Stimulated activated naive B cell treated with anti-CD40 and anti-IgM and Interleukin-4, amounts not matched to agents 10 μg/mL and 1 μg/mL and 100 μg/mL, for 72 hours (primary cell): ENCODE measurements at regions not wholly inside any gene's neighbourhood (a gene's known extent, or its start where the extent isn't known, plus 50 kb on each side); places are given as distances from the start of the nearest gene placed in this dataset.
A peak's percentile ranks its signal among the peaks of the same experiment; 100 is the strongest.
"Not testable (repeated sequence)": the region's sequence is repeated elsewhere in the genome, so short reads cannot be mapped to it uniquely, and the experiment has no call there.

Experiments used
- ATAC-seq, 2 donors: fragments of 150-1000 bp; cut with Tn5 transposase; replicated peaks; 2 replicates each; pipeline ENCODE4 v1.10.0; 2021; ENCODE audit warnings: moderate library complexity in 1 of 2
- DNase-seq: peaks from one replicate; pipeline ENCODE4 v3.0.0; 2021
- H3K27ac Mint-ChIP-seq: one replicate; pipeline ENCODE4 v1.8.0; 2022; ENCODE audit warnings: mild to moderate bottlenecking, mixed read lengths
- H3K27me3 Mint-ChIP-seq, 2 donors: one replicate each; pipeline ENCODE4 v1.8.0; 2022; ENCODE audit warnings: mixed read lengths in 2 of 2
- H3K36me3 Mint-ChIP-seq, 2 donors: one replicate each; pipeline ENCODE4 v1.8.0; 2022; ENCODE audit warnings: mixed read lengths in 2 of 2, mild to moderate bottlenecking in 1 of 2
- H3K4me1 Mint-ChIP-seq, 2 donors: one replicate each; pipeline ENCODE4 v1.8.0; 2022; ENCODE audit warnings: mixed read lengths in 2 of 2, mild to moderate bottlenecking in 1 of 2
- H3K4me3 Mint-ChIP-seq, 2 donors: one replicate each; pipeline ENCODE4 v1.8.0; 2022; ENCODE audit warnings: mild to moderate bottlenecking in 2 of 2, mixed read lengths in 2 of 2, moderate library complexity in 1 of 2
- H3K9me3 Mint-ChIP-seq, 2 donors: one replicate each; pipeline ENCODE4 v1.8.0; 2022; ENCODE audit warnings: mixed read lengths in 2 of 2, mild to moderate bottlenecking in 1 of 2

DNA sequence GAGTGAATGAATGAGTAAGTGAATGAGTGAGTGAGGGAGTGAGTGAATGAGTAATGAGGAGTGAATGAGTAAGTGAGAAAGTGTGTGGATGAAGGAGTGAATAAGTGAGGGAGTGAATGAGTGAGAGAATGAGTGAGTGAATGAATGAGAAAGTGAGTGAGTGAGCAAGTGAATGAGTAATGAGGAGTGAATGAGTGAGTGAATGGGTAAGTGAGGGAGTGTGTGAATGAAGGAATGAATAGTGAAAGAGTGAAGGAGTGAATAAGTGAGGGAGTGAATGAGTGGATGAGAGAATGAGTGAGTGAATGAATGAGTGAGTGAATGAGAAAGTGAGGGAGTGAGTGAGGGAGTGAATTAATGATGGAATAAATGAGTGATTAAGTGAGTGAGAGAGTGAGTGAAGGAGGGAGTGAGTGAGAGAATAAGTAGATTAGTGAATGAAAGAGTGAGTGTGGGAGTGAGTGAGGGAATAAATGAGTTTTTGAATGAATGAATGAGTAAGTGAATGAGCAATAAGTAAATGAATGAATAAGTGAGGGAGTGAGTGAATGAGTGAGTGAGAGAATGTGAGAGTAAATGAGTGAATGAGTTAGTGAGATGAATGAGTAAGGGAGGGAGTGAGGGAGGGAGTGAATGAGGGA is 364.5 kb downstream of the ADGRD1 start:
- no peak overlapping the region for H3K4me3 Mint-ChIP-seq

DNA sequence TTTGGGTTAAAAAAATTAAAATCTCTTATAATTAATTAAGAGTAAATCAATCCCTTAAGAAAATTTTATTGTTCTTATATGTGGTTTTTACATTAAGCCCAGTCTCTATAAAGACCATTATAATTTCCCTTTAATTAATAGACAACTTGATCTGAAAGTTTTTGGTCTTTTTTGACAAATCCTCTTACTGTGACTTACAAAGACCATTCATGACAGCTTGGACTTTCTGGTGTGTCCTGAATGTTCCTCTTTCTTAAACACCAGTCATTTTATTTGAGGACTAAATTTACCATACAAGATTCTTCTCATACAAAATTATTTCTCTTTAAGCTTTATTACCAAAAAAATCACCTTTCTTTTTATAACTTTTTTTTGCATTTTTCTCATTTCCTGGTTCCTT is 368.3 kb downstream of the ADGRD1 start:
- Mint-ChIP-seq H3K27me3 (peaks cover 6 to 11% of the 10 kb centered on the region in 2 donors), H3K36me3 (no peaks in the 10 kb centered on the region), H3K27ac (no peak overlapping the region), H3K4me1 (no peaks in the 10 kb centered on the region), H3K9me3 (peaks cover 12 to 18% of the 10 kb centered on the region in 2 donors), H3K4me3 (no peak overlapping the region)
- DNase-seq: no peak
- no peak for ATAC-seq

More for the DNA sequence above, 364.5 kb downstream of the ADGRD1 start:
- Mint-ChIP-seq H3K4me1 (no peaks in the 10 kb centered on the region), H3K9me3 (peaks cover 17 to 25% of the 10 kb centered on the region in 2 donors), H3K36me3 (no peaks in the 10 kb centered on the region), H3K27ac (no peak overlapping the region), H3K27me3 (peaks cover 16 to 24% of the 10 kb centered on the region in 2 donors)
- no peak for DNase-seq
- ATAC-seq: no peak

DNA sequence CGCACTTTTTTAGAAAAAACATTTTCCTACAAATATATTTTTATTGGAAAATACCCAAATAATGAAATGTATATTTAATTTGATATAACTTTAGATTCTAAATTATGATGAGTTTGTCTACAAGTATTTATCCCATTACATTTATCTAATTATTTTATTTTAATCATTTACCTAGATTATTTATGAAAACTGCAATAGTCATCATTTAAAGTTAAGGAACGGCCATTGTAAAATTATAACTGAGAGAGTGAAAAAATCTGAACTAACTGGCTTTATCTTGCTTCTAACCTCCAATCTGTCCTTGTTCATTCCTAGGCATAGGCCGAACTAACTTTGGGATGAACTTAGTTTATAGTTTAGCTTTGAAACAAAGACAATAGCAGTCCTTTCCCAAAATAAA is 368.8 kb downstream of the ADGRD1 start:
- ATAC-seq, DNase-seq, H3K4me1 Mint-ChIP-seq, H3K27ac Mint-ChIP-seq, H3K4me3 Mint-ChIP-seq, H3K36me3 Mint-ChIP-seq: not testable (repeated sequence)
- H3K27me3 Mint-ChIP-seq: peaks cover 9 to 15% of the 10 kb centered on the region in 2 donors
- peaks cover 14 to 18% of the 10 kb centered on the region in 2 donors for H3K9me3 Mint-ChIP-seq

DNA sequence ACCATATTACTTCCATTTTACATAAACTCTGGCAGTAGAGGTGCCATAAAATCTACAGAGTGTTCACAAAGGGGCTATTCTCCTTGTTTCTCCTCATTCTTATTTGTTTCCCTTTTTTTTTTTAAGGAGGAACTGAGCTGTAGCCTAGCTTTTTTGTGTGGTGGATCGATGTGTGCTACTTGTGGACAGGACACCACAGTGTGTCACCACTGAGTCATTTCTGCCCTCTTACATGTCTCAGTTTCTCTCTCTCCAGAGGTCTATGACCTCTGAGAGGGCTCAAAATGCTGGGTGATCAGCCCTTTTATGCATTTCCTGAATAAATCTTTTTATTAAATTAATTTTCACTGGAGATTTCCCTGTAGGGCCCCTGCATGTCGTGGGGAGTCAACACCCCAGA is 370.2 kb downstream of the ADGRD1 start:
- no peak overlapping the region for H3K4me3 Mint-ChIP-seq
- no peaks in the 10 kb centered on the region for H3K4me1 Mint-ChIP-seq
- peaks cover 5 to 6% of the 10 kb centered on the region in 2 donors for H3K9me3 Mint-ChIP-seq
- ATAC-seq (peak in 1 of 2 donors; percentile 31), DNase-seq (no peak)
- H3K27ac Mint-ChIP-seq: no peak overlapping the region
- H3K36me3 Mint-ChIP-seq: no peaks in the 10 kb centered on the region
- peaks cover 9 to 10% of the 10 kb centered on the region in 2 donors for H3K27me3 Mint-ChIP-seq

DNA sequence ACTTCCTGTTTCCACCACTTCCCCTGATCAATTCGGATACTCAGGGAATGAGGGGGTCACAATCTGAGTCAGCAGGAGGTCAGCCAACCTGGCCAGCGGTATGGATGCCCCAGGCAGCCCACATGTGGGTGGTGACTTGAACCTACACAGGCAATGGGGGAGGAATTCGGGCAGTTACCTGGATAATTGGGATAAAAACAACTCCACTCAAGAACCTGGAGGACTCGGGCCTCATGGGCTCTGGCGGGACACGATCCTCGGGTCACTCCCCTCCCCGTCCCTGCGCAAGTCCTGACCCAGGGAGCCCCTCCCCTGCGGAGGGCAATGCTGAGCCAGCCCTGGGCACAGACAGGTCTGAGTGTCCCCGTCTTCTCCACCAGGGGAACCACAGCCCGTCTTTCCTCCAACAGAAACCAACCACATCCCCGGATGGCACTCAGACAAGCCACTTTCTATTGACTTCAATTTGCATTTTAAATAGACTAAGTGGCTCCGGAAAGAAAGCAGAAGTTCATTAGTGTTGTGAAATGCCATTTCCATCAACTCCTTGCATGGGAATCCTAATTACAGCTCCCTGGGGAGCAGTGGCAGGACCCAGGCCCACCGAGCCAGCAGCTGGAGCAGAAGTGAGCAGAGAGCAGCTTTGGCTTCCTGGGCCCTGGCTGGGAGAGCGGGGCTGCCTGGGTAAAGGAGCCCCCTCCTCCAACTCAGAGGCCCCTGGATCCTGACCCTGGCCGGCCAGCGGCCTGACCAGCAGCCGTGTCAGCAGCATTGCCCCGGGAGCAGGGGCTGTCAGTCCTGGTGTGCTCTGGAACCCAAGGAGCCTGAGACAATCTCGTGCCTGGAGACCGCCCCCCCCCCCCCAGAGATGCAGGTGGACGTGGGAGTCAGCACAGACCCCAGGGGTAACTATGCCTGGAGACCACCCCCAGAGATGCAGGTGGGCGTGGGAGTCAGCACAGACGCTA is 374.1 kb downstream of the ADGRD1 start:
- Mint-ChIP-seq H3K9me3 (peaks cover 2 to 3% of the 10 kb centered on the region in 2 donors), H3K27ac (no peak overlapping the region), H3K4me3 (no peak overlapping the region), H3K4me1 (no peaks in the 10 kb centered on the region), H3K27me3 (peaks cover 9 to 22% of the 10 kb centered on the region in 2 donors), H3K36me3 (no peaks in the 10 kb centered on the region)
- DNase-seq (no peak), ATAC-seq (no peak)

DNA sequence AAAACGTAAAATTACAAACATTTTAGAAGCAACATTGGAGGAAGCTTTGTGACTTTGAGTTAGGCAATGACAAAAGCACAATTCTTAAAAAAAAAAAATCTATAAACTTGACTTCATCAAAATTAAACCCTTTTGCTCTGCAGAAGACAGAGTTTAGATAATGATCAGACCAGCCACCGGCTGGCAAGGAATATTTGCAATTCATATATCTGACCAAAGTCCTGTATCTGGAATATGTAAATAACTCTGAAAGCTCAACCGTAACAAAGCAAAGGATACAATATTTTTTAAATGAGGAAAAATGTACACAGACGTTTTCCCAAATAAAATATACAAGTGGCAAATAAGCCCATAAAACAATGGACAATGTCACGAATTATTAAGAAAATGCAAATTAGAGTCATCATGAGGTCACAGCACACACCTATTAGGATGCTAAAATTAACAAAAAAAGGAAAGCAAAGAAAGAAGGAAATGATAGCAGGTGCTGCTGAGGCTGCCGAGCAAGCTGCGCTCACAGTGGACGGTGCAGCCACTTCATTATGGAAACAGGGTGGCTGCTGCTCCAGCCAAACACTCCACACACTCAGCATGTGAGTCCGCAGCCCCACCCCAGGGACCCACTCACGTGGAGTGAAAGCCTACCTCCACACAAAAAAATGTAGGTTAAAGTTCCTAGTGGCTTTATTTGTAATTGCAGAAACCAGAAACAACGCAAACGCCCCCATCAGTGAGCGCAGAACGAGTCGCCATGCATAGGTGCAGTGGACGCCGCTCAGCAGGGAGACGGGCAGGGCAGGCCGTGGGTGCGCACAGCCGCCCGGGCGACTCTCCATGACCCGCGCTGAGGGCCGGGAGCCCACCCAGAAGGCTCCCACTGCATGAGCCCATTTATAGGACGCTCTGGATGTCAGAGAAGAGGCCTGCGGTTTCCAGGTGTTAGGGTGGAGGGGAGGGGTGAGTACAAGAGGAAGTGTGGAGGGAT is 375.4 kb downstream of the ADGRD1 start:
- not testable (repeated sequence) for H3K27ac Mint-ChIP-seq, H3K36me3 Mint-ChIP-seq, ATAC-seq, H3K9me3 Mint-ChIP-seq, H3K4me1 Mint-ChIP-seq, H3K4me3 Mint-ChIP-seq, DNase-seq
- H3K27me3 Mint-ChIP-seq: peaks cover 9 to 22% of the 10 kb centered on the region in 2 donors

DNA sequence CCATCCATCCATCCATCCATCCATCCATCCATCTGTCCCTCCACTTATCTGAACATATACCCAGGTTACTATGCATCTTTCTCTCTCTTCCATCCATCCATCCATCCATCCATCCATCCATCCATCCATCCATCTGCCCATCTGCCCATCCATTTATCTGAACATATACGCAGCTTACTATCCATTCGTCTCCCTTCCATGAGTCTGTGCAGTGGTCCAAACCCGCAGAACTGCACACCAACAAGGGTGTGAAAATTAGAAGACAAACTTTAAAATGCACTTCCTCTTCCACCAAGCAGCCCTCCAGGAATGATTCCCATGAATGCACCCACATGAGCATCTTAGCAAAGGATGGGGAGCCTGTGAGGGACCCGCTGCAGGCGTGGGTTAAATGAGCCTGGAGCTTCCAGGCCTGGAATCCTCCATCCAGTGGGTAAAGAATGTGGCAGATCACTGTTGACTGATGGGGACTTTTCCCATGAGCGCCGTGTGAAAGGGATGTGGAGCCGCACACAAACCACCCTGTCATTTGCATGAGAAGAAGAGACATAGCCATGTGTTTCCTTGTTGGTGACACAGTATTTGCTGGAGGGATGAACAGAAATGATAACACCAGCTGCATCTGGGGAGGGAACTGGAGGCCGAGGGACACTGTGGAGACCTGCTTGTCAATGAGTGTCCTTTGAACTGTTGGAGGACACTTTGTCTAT is 376.6 kb downstream of the ADGRD1 start:
- Mint-ChIP-seq H3K4me3 (no peak overlapping the region), H3K27me3 (peaks cover 9 to 22% of the 10 kb centered on the region in 2 donors), H3K27ac (no peak overlapping the region), H3K36me3 (no peaks in the 10 kb centered on the region), H3K4me1 (no peaks in the 10 kb centered on the region), H3K9me3 (peaks cover 2 to 3% of the 10 kb centered on the region in 2 donors)
- ATAC-seq (no peak), DNase-seq (no peak)

DNA sequence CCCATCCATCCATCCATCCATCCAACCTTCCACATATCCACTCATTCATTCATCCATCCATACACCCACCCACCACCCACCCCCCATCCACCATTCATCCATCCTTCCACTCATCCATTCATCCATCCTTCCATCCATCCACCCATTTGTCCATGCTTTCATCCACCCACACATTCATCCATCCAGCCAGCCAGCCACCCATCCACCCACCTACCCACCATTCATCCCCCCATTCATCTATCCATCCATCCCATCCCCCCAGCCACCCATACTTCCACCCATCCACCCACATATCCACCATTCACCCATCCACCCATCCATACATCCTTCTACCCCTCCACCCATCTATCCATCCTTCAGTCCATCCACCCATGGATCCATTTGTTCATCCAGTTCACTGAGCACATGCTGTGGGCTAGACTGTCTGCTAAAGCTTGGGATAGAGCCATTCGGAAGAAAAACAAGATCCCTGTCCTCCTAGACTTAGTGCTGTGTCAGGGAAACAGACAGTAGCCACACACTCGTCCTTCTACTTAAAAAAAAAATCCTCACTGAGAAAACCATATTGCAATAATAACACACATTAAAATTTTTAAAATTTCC is 377.5 kb downstream of the ADGRD1 start:
- Mint-ChIP-seq H3K27ac (no peak overlapping the region), H3K27me3 (peaks cover 9 to 22% of the 10 kb centered on the region in 2 donors), H3K9me3 (peaks cover 2 to 3% of the 10 kb centered on the region in 2 donors), H3K4me3 (no peak overlapping the region), H3K4me1 (no peaks in the 10 kb centered on the region), H3K36me3 (no peaks in the 10 kb centered on the region)
- DNase-seq (no peak), ATAC-seq (no peak)

DNA sequence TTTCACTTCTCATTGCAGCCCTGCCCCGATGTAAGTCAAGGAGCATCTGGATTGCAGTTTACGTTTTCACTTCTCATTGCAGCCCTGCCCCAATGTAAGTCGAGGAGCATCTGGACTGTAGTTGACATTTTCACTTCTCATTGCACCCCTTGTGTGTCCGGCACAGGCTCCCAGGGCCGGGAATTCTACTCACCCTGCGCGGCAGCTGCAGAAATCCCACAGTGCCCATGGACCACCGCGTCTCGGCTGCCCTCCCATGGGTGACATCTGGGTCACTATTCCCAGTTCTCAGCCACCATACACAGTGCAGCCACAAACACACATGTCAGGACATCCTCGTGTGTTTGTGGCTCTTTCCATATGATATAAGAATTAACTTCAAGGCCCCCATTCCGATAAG is 378.5 kb downstream of the ADGRD1 start:
- ATAC-seq: no peak
- DNase-seq: no peak
- peaks cover under 1 to 13% of the 10 kb centered on the region in 2 donors for H3K27me3 Mint-ChIP-seq
- H3K27ac Mint-ChIP-seq: no peak overlapping the region
- H3K9me3 Mint-ChIP-seq: peaks cover 0 to 3% of the 10 kb centered on the region in 2 donors
- H3K4me3 Mint-ChIP-seq: no peak overlapping the region
- H3K4me1 Mint-ChIP-seq: no peaks in the 10 kb centered on the region
- no peaks in the 10 kb centered on the region for H3K36me3 Mint-ChIP-seq

DNA sequence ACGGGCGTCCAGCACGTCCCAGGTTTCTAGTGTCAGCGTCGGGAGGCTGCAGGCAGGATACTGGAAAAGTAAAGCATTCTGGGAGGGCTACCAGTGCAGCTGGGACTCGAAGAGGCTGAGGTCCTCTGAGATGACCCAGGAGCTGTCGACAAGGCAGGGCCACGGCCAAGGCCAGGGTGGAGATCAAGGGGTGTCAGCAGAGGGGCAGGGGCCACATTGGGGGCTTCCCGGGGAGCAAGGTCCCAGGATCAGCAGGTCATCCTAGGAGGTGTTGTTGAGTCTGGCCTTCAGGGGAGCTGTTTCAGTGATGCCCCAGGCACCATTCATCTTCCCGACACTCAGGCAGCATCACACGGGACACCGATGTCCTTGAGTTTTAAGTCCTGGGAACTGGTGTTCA is 377.8 kb upstream of the SFSWAP start:
- Mint-ChIP-seq H3K27me3 (peaks cover 0 to 12% of the 10 kb centered on the region in 2 donors), H3K27ac (no peak overlapping the region), H3K36me3 (no peaks in the 10 kb centered on the region), H3K4me1 (no peaks in the 10 kb centered on the region), H3K4me3 (no peak overlapping the region), H3K9me3 (peaks cover 0 to 3% of the 10 kb centered on the region in 2 donors)
- DNase-seq (no peak), ATAC-seq (no peak)

DNA sequence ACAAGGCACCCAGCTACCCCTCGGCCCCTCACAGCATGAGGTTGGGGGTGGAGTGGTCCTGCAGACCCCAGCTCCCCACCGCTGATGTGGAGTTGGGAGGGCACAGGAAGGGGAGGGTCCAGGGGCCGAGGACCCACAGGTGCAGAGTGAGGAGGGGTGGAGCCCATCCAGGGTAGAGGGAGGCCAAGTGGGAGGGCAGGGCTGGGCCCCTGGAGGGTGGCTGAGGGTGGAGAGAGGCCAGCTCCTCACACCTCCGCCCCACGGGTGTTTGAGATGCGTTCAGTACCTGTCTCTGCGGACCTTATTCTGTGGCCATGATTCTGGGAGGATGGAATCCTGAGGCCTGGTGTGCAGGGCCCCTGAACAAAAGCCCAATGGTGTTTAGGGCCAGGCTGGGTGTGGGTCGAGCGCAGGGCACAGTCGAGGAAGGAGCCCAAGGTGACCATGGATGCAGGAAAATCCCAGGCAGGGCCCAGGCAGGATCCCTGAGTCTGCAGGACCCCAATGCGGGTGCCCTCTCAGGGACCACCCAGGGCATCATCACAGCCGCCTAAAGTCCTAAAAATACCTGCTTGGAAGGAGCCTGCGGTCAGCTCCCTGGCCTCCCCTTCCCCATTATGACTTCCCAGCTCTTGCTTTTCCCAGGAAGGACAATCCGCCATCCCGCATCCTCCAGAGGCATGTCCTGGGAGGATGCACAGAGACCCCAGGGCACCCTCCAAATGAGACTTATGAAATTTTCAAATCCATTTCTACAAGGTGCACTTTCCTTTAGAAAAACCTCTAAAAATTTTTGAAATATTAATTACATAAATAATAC is 377.1 kb upstream of the SFSWAP start:
- Mint-ChIP-seq H3K36me3 (no peaks in the 10 kb centered on the region), H3K4me3 (no peak overlapping the region), H3K27ac (no peak overlapping the region), H3K27me3 (peaks cover 0 to 12% of the 10 kb centered on the region in 2 donors), H3K9me3 (peaks cover 0 to 3% of the 10 kb centered on the region in 2 donors), H3K4me1 (no peaks in the 10 kb centered on the region)
- DNase-seq: no peak
- no peak for ATAC-seq

DNA sequence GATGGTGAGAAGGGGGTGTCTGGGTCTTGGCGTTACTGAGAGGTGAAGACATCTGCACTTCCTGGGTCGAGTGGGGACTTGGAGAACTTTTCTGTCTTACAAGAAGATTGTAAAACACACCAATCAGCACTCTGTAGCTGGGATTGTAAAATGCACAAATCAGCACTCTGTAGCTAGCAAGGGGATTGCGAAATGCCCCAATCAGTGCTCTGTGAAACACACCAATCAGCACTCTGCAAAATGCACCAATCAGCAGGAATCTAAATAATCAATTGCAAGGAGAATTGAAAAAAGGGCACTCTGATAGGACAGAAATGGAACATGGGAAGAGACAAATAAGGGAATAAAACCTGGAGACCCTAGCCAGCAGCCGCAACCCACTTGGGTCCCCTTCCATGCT is 376.1 kb upstream of the SFSWAP start:
- no peak for ATAC-seq
- Mint-ChIP-seq H3K27ac (no peak overlapping the region), H3K4me3 (no peak overlapping the region), H3K27me3 (peaks cover 0 to 12% of the 10 kb centered on the region in 2 donors), H3K4me1 (no peaks in the 10 kb centered on the region), H3K9me3 (peaks cover 0 to 3% of the 10 kb centered on the region in 2 donors), H3K36me3 (no peaks in the 10 kb centered on the region)
- no peak for DNase-seq
